CD4-positive, alpha-beta T cell (primary cell): ENCODE measurements at regions not wholly inside any gene's neighbourhood (a gene's known extent, or its start where the extent isn't known, plus 50 kb on each side); places are given as distances from the start of the nearest gene placed in this dataset.

Experiments used
- ATAC-seq: fragments of 200-7000 bp; cut with Tn5 transposase; one replicate; pipeline ENCODE4 v1.10.0; 2022; ENCODE audit warnings: mild to moderate bottlenecking; ENCODE audit not compliant: poor library complexity
- CTCF ChIA-PET: fragments of 350-600 bp; sonication (Branson Sonifier 250); formaldehyde crosslinking; loops from one replicate; lab custom pipeline; 2021; ENCODE audit warnings: antibody characterized with exemption, inconsistent platforms; lab: Charles Lee
- POLR2A ChIA-PET: fragments of 350-600 bp; sonication (Branson Sonifier 250); formaldehyde crosslinking; loops from one replicate; lab custom pipeline; 2021; ENCODE audit warnings: antibody characterized with exemption, inconsistent platforms; lab: Charles Lee
- DNase-seq, 14 experiments: peaks; one replicate each; pipeline ENCODE4 v3.0.0-alpha.2; 2013 to 2020; ENCODE audit warnings: mixed read lengths in 2 of 14
- H3K27ac ChIP-seq, 2 donors: one replicate each; pipeline versions ENCODE4 v1.5.1 to v1.7.0; 2013; ENCODE audit warnings: low read length in 2 of 2, low read depth in 1 of 2, mild to moderate bottlenecking in 1 of 2
- H3K27me3 ChIP-seq, 2 experiments: 1 replicate in 1 of 2; 2 replicates in 1 of 2; pipeline versions ENCODE4 v1.6.1 to v1.7.0; 2013; ENCODE audit warnings: low read length in 2 of 2, control low read depth in 1 of 2, mild to moderate bottlenecking in 1 of 2, moderate library complexity in 1 of 2; ENCODE audit not compliant: insufficient read depth in 2 of 2, control insufficient read depth in 1 of 2
- H3K36me3 ChIP-seq: one replicate; pipeline ENCODE4 v1.6.1; 2013; ENCODE audit warnings: low read length, control low read depth; ENCODE audit not compliant: insufficient read depth
- H3K4me1 ChIP-seq: one replicate; pipeline ENCODE4 v1.6.1; 2013; ENCODE audit warnings: low read length, control low read depth; ENCODE audit not compliant: insufficient read depth
- H3K4me3 ChIP-seq: one replicate; pipeline ENCODE4 v1.5.1; 2013; ENCODE audit warnings: mild to moderate bottlenecking, low read length, moderate library complexity
- H3K9me3 ChIP-seq, 2 experiments: 1 replicate in 1 of 2; 2 replicates in 1 of 2; pipeline versions ENCODE4 v1.6.1 to v1.7.0; 2013; ENCODE audit warnings: low read length in 2 of 2, mild to moderate bottlenecking in 2 of 2, control low read depth in 1 of 2, moderate library complexity in 1 of 2; ENCODE audit not compliant: control insufficient read depth in 1 of 2, insufficient read depth in 1 of 2
- H3K27ac Mint-ChIP-seq: one replicate; pipeline ENCODE4 v1.8.0; 2020; ENCODE audit warnings: mixed read lengths
- H3K27me3 Mint-ChIP-seq: one replicate; pipeline ENCODE4 v1.8.0; 2021; ENCODE audit warnings: mixed read lengths
- H3K36me3 Mint-ChIP-seq: one replicate; pipeline ENCODE4 v1.8.0; 2021; ENCODE audit warnings: low read depth, mixed read lengths
- H3K4me1 Mint-ChIP-seq: one replicate; pipeline ENCODE4 v1.8.0; 2021; ENCODE audit warnings: low read depth, mixed read lengths
- H3K4me3 Mint-ChIP-seq: one replicate; pipeline ENCODE4 v1.8.0; 2020; ENCODE audit warnings: mild to moderate bottlenecking, mixed read lengths
- H3K9me3 Mint-ChIP-seq: one replicate; pipeline ENCODE4 v1.8.0; 2020; ENCODE audit warnings: mixed read lengths
- CTCF ChIP-seq: fragments of 200-600 bp; IDR thresholded peaks from one replicate; pipeline ENCODE4 v1.8.0; 2022; ENCODE audit warnings: antibody characterized with exemption, mild to moderate bottlenecking
- intact Hi-C, 2 experiments: fragments of 100-400 bp; cut with DNase I in 1 of 2; cut with micrococcal nuclease in 1 of 2; formaldehyde crosslinking; loops; one replicate each; pipeline versions ENCODE4 v1.15.1 to v1.9.0; 2023 to 2025; cut with DNase I, micrococcal nuclease

GRCh38 chr3:193783166-193783896 lies 190.3 kb downstream of the OPA1 start:
- Histone ChIP-seq H3K27me3 (peaks cover 18 to 22% of the 10 kb centered on the region in 2 experiments), H3K4me1 (no peaks in the 10 kb centered on the region), H3K4me3 (no peak overlapping the region), H3K9me3 (no peaks in the 10 kb centered on the region), H3K27ac (no peak overlapping the region), H3K36me3 (no peaks in the 10 kb centered on the region)
- intact Hi-C loops: no loop called here
- Mint-ChIP-seq H3K4me1 (no peaks in the 10 kb centered on the region), H3K36me3 (no peaks in the 10 kb centered on the region), H3K4me3 (no peak overlapping the region), H3K9me3 (no peaks in the 10 kb centered on the region), H3K27me3 (peaks cover 40% of the 10 kb centered on the region), H3K27ac (no peak overlapping the region)
- no peak for TF ChIP-seq CTCF
- ChIA-PET POLR2A (no interaction called here), CTCF (interaction anchor here (1.4 kb wide), 1 partner anchor 355 kb away, joined by 4 read pairs; no protein-coding TSS in a partner anchor)
- DNase-seq (no peak), ATAC-seq (no peak)

- CTCF ChIA-PET: no interaction called here
- Histone ChIP-seq H3K4me1 (no peaks in the 10 kb centered on the region), H3K36me3 (no peaks in the 10 kb centered on the region), H3K27me3 (peaks cover 4 to 15% of the 10 kb centered on the region in 2 experiments), H3K9me3 (no peaks in the 10 kb centered on the region), H3K4me3 (no peak overlapping the region), H3K27ac (no peak overlapping the region)
- peaks cover 33% of the 10 kb centered on the region for H3K27me3 Mint-ChIP-seq
- DNase-seq: no peak
- no peaks in the 10 kb centered on the region for H3K36me3 Mint-ChIP-seq
- H3K4me3 Mint-ChIP-seq: no peak overlapping the region
- POLR2A ChIA-PET: no interaction called here
- TF ChIP-seq CTCF: no peak
- H3K9me3 Mint-ChIP-seq: no peaks in the 10 kb centered on the region
- no peaks in the 10 kb centered on the region for H3K4me1 Mint-ChIP-seq
- no peak overlapping the region for H3K27ac Mint-ChIP-seq
- intact Hi-C loops: no loop called here
- no peak for ATAC-seq
Observed at GRCh38 chr3:193784822-193785221, 191.8 kb downstream of the OPA1 start.

- Histone ChIP-seq H3K36me3 (no peaks in the 10 kb centered on the region), H3K27ac (no peak overlapping the region), H3K4me1 (no peaks in the 10 kb centered on the region), H3K4me3 (no peak overlapping the region), H3K27me3 (peaks cover 0 to 8% of the 10 kb centered on the region in 2 experiments), H3K9me3 (no peaks in the 10 kb centered on the region)
- DNase-seq: no peak
- Mint-ChIP-seq H3K4me1 (no peaks in the 10 kb centered on the region), H3K27me3 (peaks cover 15% of the 10 kb centered on the region), H3K27ac (no peak overlapping the region), H3K36me3 (no peaks in the 10 kb centered on the region), H3K4me3 (no peak overlapping the region), H3K9me3 (no peaks in the 10 kb centered on the region)
- ChIA-PET POLR2A (no interaction called here), CTCF (no interaction called here)
- intact Hi-C loops: no loop called here
- no peak for TF ChIP-seq CTCF
- no peak for ATAC-seq
Observed at GRCh38 chr3:193787496-193787870, 194.5 kb downstream of the OPA1 start.
